Hematopoietic multipotent progenitor cell treated with erythropoietin and hydrocortisone succinate and interleukin-3 and kit ligand, for 15 days (in vitro differentiated cells): ENCODE measurements at regions not wholly inside any gene's neighbourhood (a gene's known extent, or its start where the extent isn't known, plus 50 kb on each side); places are given as distances from the start of the nearest gene placed in this dataset.

Experiments
- DNase-seq: peaks from one replicate; pipeline ENCODE4 v3.0.0-alpha.2; 2015; ENCODE audit warnings: low spot score

DNA sequence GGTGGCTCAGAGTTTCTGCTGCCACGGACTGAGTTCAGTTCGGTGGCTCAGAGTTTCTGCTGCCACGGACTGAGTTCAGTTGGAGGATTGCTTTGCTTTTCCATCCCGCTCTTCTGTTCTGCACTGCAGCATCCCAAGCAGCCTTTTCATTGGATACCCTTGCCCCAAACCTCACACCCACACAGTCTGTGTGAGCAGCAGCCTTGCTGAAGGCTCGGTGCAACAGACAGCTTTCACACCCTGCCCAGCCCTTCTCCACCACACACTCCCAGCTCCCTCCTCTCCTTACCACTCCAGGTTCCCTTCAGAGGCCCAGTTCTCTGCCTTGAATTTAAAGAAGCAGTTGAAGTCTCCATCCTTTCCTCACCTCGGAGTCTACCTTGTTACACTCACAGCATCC lies 52.5 kb upstream of the CHD6 start:
- DNase-seq = no peak

DNA sequence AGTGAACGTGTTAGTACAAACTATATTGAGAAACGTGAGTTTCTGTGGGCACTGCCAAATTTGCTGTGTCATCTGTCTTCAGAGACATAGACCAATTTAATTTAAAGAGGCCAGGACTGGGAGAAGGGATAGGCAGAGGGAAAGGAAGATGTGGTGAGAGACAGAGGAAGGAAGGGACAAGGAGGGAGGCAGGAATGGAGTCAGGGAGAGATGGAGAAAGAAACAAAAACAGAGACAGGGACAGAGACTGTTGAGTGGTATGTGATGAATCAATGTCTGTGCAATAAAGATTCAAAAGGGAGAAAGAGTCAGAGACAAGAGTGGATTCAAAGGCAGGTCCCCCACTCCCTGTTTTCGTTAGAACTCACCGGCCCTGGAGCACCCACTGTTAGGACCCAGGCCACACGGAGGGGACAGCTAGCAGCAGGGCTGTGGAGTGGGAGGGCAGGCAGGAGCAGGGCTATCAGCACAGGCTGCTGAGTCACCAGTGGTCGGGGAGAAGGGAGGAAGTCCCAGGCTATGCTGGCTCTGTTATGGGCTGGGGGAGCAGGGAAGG lies 51.6 kb upstream of the CHD6 start:
- no peak for DNase-seq

DNA sequence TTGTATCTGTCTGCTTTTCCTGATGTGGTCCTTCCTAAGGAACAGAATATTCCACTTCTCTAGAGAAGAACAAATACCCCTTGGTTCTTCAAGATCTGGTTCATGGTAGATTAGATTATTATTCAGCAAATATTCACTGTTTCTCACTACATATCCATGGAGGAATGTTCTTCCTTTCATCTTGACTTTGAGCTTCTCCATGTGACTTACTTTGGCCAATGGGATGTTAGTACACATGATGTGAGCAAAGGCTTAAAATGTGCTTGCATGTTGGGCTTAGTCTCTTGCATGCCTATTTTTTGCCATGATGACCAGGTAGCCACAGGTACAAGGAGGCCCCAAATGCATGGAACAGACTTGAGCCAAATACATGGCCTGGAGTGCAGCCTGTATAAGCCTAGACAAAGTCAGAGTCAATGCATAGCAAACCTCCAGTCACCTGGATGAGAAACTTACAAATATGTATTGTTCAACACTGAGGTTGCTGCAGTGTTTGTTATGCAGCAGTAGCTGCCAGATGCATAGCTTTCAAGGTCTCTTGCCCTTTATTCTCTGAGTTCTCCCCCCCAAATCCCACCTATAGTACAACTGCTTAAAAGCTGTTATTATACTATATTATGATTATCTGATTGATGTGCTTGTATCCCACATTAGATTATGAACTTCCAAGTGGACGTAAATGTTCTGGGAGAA lies 50.0 kb upstream of the CHD6 start:
- DNase-seq = no peak
